MCF 10A (cell line): ENCODE measurements at regions not wholly inside any gene's neighbourhood (a gene's known extent, or its start where the extent isn't known, plus 50 kb on each side); places are given as distances from the start of the nearest gene placed in this dataset.

ENCODE experiments used
- BruUV-seq: library from RNA; stranded (reverse); fragments of 400-500 nt; replicated peaks from 2 replicates; lab custom pipeline; 2021; lab: Mats Ljungman, UMichigan
- CTCF ChIA-PET: fragments of 300-600 bp; sonication (Branson Sonifier 250); formaldehyde crosslinking; extraction: SDS; loops from one replicate; lab custom pipeline; 2021; ENCODE audit warnings: antibody characterized with exemption, inconsistent platforms; lab: Yijun Ruan, JAX
- POLR2A ChIA-PET: fragments of 300-600, 350-650 bp; sonication (Branson Sonifier 250); formaldehyde crosslinking; extraction: SDS; loops from one replicate; lab custom pipeline; 2020; ENCODE audit warnings: antibody characterized with exemption, inconsistent platforms; lab: Yijun Ruan, JAX
- DNase-seq: peaks from one replicate; pipeline ENCODE4 v3.0.0-alpha.2; 2018; ENCODE audit not compliant: unreplicated experiment
- H3K27ac Mint-ChIP-seq: one replicate; pipeline ENCODE4 v1.8.0; 2022; ENCODE audit warnings: mild to moderate bottlenecking, low read depth, mixed read lengths; ENCODE audit not compliant: unreplicated experiment
- H3K27me3 Mint-ChIP-seq: one replicate; pipeline ENCODE4 v1.8.0; 2022; ENCODE audit warnings: mixed read lengths; ENCODE audit not compliant: insufficient read depth, unreplicated experiment
- H3K36me3 Mint-ChIP-seq: one replicate; pipeline ENCODE4 v1.8.0; 2022; ENCODE audit warnings: mild to moderate bottlenecking, moderate library complexity, mixed read lengths; ENCODE audit not compliant: insufficient read depth, unreplicated experiment
- H3K4me1 Mint-ChIP-seq: one replicate; pipeline ENCODE4 v1.8.0; 2022; ENCODE audit warnings: mixed read lengths; ENCODE audit not compliant: insufficient read depth, unreplicated experiment
- H3K4me3 Mint-ChIP-seq: one replicate; pipeline ENCODE4 v1.8.0; 2022; ENCODE audit warnings: mild to moderate bottlenecking, moderate library complexity, mixed read lengths; ENCODE audit not compliant: unreplicated experiment
- H3K9me3 Mint-ChIP-seq: one replicate; pipeline ENCODE4 v1.8.0; 2022; ENCODE audit warnings: mixed read lengths; ENCODE audit not compliant: unreplicated experiment
- intact Hi-C: fragments of 100-400 bp; cut with micrococcal nuclease; formaldehyde crosslinking; loops from 2 replicates; pipeline ENCODE4 v1.14.1; 2022
- TF ChIP-seq, protein P1 (sequence below): fragments of 200-600 bp; IDR thresholded peaks from one replicate; pipeline ENCODE4 v1.8.0; 2022; ENCODE audit warnings: antibody characterized with exemption, mild to moderate bottlenecking; ENCODE audit not compliant: unreplicated experiment

DNA sequence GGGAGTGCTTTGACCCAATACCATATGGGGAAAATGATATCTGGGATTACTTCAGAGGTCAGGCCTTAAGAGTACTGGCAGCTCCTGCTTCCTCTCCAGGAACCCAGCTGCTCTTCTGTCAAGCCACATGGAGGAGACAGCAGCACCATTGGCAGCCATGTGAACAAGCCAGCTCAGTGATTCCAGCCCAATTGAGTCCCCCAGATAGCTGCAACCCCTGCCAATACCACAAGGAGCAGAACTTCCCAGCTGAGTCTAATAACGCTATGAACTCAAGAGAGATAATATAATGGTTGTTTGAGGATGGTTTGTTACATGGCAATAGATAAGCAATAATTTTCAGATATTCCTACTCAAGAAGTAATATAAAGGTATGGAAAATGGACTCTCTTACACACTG is 126.8 kb upstream of the CPNE4 start:
- Mint-ChIP-seq H3K27ac (no peak overlapping the region), H3K36me3 (no peaks in the 10 kb centered on the region), H3K27me3 (no peaks in the 10 kb centered on the region), H3K9me3 (no peaks in the 10 kb centered on the region), H3K4me3 (no peak overlapping the region), H3K4me1 (peaks cover 8% of the 10 kb centered on the region)
- POLR2A ChIA-PET, result no interaction called here
- no TSS peak for BruUV-seq
- intact Hi-C loops, result no loop called here
- no peak for DNase-seq
- CTCF ChIA-PET, result interaction anchor here (0.6 to 4.9 kb wide), 7 partner anchors 15 to 367 kb away, joined by 3 to 26 read pairs (median 5); partner anchors contain the start of gene CPNE4
- TF ChIP-seq, protein P1, sequence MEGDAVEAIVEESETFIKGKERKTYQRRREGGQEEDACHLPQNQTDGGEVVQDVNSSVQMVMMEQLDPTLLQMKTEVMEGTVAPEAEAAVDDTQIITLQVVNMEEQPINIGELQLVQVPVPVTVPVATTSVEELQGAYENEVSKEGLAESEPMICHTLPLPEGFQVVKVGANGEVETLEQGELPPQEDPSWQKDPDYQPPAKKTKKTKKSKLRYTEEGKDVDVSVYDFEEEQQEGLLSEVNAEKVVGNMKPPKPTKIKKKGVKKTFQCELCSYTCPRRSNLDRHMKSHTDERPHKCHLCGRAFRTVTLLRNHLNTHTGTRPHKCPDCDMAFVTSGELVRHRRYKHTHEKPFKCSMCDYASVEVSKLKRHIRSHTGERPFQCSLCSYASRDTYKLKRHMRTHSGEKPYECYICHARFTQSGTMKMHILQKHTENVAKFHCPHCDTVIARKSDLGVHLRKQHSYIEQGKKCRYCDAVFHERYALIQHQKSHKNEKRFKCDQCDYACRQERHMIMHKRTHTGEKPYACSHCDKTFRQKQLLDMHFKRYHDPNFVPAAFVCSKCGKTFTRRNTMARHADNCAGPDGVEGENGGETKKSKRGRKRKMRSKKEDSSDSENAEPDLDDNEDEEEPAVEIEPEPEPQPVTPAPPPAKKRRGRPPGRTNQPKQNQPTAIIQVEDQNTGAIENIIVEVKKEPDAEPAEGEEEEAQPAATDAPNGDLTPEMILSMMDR, result no peak

DNA sequence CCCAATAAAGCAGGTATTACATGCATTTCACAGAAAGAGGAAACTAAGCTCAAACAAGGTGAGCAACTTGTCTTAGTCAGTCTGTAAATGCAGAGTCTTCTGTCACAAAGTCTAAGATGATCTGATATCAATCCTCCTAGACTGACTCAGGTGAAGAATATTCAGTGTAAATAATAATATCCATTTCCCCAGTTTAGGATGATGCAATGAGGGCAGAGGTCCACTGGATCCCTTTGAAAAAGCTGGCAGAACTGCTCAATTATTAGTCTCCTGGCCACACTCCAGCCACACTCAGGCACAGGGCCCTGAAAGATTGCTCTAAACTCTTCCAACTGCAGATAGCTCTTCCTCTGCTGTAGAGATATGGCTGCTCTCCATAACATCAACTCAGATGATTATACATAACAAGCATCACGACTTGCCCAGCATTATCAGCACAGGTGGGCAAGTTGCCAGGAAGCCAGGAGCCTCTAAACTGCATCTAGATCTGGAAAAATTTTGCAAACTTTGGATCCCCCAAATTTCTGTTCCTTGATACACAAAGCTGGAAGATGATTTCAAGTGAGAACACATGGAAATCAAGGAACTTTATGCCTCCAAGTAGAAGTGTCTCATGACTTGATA is 129.8 kb upstream of the CPNE4 start:
- DNase-seq, result peak; percentile 57
- no TSS peak for BruUV-seq
- Mint-ChIP-seq H3K36me3 (no peaks in the 10 kb centered on the region), H3K4me1 (peaks cover 8% of the 10 kb centered on the region), H3K4me3 (no peak overlapping the region), H3K27me3 (no peaks in the 10 kb centered on the region), H3K27ac (no peak overlapping the region), H3K9me3 (no peaks in the 10 kb centered on the region)
- TF ChIP-seq, protein P1, result no peak
- POLR2A ChIA-PET, result interaction anchor here (0.7 kb wide), 1 partner anchor 1781 kb away, joined by 3 read pairs; no protein-coding TSS in a partner anchor
- CTCF ChIA-PET, result interaction anchor here (0.8 to 3.4 kb wide), 4 partner anchors 15 to 126 kb away, joined by 3 to 16 read pairs (median 4); no protein-coding TSS in a partner anchor
- intact Hi-C loops, result no loop called here

DNA sequence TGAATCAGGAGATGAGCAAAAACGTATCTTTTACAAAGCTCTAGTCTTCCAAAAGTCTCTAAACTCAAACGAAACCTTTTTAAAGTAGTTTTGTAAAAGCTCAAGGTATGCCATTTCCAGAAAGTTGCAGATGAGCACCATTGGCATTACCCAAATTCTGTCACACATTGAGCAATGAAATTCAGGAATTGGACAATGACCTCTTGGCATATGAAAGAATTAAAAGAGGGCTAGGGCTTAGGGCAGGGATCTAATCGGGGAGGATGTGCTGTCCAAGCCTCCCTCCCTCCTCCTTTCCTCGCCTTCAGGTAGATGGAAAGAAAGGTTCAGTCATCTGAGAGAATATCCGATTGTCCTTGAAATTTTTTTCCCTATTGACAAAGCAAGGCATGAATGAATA is 133.1 kb upstream of the CPNE4 start:
- intact Hi-C loops, result no loop called here
- BruUV-seq, result no TSS peak
- Mint-ChIP-seq H3K4me3 (no peak overlapping the region), H3K9me3 (no peaks in the 10 kb centered on the region), H3K27ac (no peak overlapping the region), H3K27me3 (no peaks in the 10 kb centered on the region), H3K36me3 (no peaks in the 10 kb centered on the region), H3K4me1 (peaks cover 8% of the 10 kb centered on the region)
- no peak for DNase-seq
- ChIA-PET CTCF (no interaction called here), POLR2A (no interaction called here)
- TF ChIP-seq, protein P1, result no peak

DNA sequence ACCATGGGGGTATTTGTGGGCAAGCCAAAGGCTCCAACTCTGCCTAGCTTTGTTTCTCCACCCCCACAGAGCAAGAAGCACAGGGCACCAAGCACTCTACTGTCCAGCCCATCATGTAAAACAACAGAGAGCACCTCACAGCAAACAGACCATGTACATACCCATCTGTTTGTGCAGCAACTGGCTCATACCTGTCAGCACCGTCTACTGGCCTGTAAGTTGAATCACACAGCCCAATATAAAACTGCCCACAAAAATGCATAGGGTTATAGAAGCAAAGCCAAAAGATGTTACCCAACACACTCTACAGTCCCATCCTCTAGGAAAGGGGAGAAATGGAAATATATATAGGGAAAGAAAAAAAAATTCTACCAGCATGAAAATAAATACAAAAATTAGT is 139.7 kb upstream of the CPNE4 start:
- intact Hi-C loops, result no loop called here
- ChIA-PET POLR2A (no interaction called here), CTCF (interaction anchor here (0.9 to 18.0 kb wide), 3 partner anchors 21 to 168 kb away, joined by 5 to 447 read pairs (median 5); partner anchors contain the start of gene CPNE4)
- H3K36me3 Mint-ChIP-seq, result no peaks in the 10 kb centered on the region
- H3K4me1 Mint-ChIP-seq, result no peaks in the 10 kb centered on the region
- H3K27ac Mint-ChIP-seq, result no peak overlapping the region
- TF ChIP-seq, protein P1, result no peak
- peak; percentile 25 for DNase-seq
- BruUV-seq, result no TSS peak
- H3K27me3 Mint-ChIP-seq, result no peaks in the 10 kb centered on the region
- no peak overlapping the region for H3K4me3 Mint-ChIP-seq
- H3K9me3 Mint-ChIP-seq, result no peaks in the 10 kb centered on the region
